ENCODE measurements at regions not wholly inside any gene's neighbourhood (a gene's known extent, or its start where the extent isn't known, plus 50 kb on each side); places are given as distances from the start of the nearest gene placed in this dataset.
"Not testable (repeated sequence)": the region's sequence is repeated elsewhere in the genome, so short reads cannot be mapped to it uniquely, and the experiment has no call there.

GRCh38 chr6:3672339-3672738, 79.2 kb downstream of the PXDC1 start:
- DNase-seq (ENCODE audit: low spot score); H3K4me3 ChIP-seq; H3K9me3 ChIP-seq; H3K36me3 ChIP-seq; H3K4me1 ChIP-seq (ENCODE audit: control insufficient read depth in 1 of 2, low read depth in 2 of 2); H3K27ac ChIP-seq; H3K27me3 ChIP-seq (replicated peaks; ENCODE audit: insufficient read depth); ATAC-seq (ENCODE audit: insufficient number of reproducible peaks, low FRiP score, low read depth): not testable (repeated sequence)

GRCh38 chr6:3671382-3671781, 80.1 kb downstream of the PXDC1 start:
- ATAC-seq (ENCODE audit: insufficient number of reproducible peaks, low FRiP score, low read depth) (no peak), DNase-seq (ENCODE audit: low spot score) (no peak)
- Histone ChIP-seq H3K36me3 (no peaks in the 10 kb centered on the region), H3K4me1 (ENCODE audit: control insufficient read depth in 1 of 2, low read depth in 2 of 2) (no peaks in the 10 kb centered on the region), H3K27ac (no peak overlapping the region), H3K9me3 (peaks cover 8% of the 10 kb centered on the region), H3K27me3 (replicated peaks; ENCODE audit: insufficient read depth) (no peaks in the 10 kb centered on the region), H3K4me3 (no peak overlapping the region)
- TF ChIP-seq CTCF (IDR thresholded peaks at IDR 0.05) = no peak

DNA sequence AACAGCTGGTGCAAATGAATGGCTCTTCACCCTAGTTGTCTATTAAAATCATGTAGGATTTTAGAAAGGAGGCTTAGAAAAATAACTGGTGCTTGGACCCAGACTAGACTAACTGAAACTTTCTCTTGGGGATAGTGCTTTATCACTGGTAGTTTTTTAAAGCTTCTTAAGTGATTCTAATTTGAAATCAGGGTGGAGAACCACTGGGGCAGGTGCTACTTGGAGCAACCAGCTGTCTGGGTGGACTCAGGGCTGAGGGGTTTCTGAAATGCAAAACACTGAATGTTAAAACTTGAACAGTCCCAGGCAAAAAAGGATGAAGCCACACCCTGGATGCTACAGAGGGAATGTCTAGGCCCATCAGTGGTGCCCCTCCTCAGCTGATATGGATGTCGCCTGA, 81.2 kb downstream of the PXDC1 start:
- Histone ChIP-seq H3K36me3 (no peaks in the 10 kb centered on the region), H3K9me3 (peaks cover 8% of the 10 kb centered on the region), H3K4me1 (ENCODE audit: control insufficient read depth in 1 of 2, low read depth in 2 of 2) (no peaks in the 10 kb centered on the region), H3K27me3 (replicated peaks; ENCODE audit: insufficient read depth) (no peaks in the 10 kb centered on the region), H3K4me3 (no peak overlapping the region), H3K27ac (no peak overlapping the region)
- ATAC-seq (ENCODE audit: insufficient number of reproducible peaks, low FRiP score, low read depth) (no peak), DNase-seq (ENCODE audit: low spot score) (no peak)
- no peak for TF ChIP-seq CTCF (IDR thresholded peaks at IDR 0.05)

DNA sequence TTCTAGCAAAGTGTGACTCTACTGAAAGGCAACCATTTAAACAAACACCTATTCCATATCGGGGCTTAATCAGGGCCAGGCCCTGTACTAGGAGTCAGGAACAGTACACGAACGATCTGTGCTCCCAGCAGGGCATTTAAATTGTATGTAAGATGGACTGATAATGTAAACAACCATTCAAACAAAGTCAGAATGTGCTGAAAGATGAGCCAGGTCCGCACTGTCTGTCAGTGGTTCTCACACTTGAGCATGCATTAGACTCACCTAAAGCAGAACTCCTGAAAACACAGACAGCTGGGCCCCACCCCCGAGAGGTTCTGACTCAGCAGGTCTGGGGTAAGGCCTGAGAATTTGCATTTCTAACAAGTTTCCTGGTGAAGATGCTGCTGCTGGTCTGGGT, 81.6 kb downstream of the PXDC1 start:
- H3K4me3 ChIP-seq = no peak overlapping the region
- no peak overlapping the region for H3K27ac ChIP-seq
- no peaks in the 10 kb centered on the region for H3K27me3 ChIP-seq (replicated peaks; ENCODE audit: insufficient read depth)
- H3K9me3 ChIP-seq = peaks cover 8% of the 10 kb centered on the region
- no peak for TF ChIP-seq CTCF (IDR thresholded peaks at IDR 0.05)
- H3K4me1 ChIP-seq (ENCODE audit: control insufficient read depth in 1 of 2, low read depth in 2 of 2) = no peaks in the 10 kb centered on the region
- ATAC-seq (ENCODE audit: insufficient number of reproducible peaks, low FRiP score, low read depth) (no peak), DNase-seq (ENCODE audit: low spot score) (no peak)
- H3K36me3 ChIP-seq = no peaks in the 10 kb centered on the region

DNA sequence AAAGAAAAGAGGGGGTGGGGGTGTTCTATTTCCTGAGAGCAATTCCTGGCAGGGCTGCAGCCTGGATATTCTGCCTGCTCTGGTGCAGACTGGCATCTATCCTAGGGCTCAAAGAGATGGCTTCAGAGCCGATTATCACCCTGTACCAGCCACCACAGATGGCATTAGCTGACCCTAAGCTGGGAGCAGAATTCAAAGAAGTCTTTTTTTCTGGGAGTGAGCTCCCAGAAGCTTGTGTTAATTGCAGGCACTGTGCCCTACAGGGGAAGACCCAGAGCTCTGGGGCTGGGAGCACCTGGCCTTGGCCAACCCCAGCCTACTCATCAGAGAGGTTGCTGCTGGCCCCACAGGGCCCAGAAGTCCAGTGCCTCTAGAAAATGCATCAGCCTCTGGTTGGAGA, 85.9 kb downstream of the PXDC1 start:
- H3K4me3 ChIP-seq = no peak overlapping the region
- H3K9me3 ChIP-seq = peaks cover 5% of the 10 kb centered on the region
- no peaks in the 10 kb centered on the region for H3K27me3 ChIP-seq (replicated peaks; ENCODE audit: insufficient read depth)
- no peak for ATAC-seq (ENCODE audit: insufficient number of reproducible peaks, low FRiP score, low read depth)
- no peak for TF ChIP-seq CTCF (IDR thresholded peaks at IDR 0.05)
- no peaks in the 10 kb centered on the region for H3K36me3 ChIP-seq
- H3K27ac ChIP-seq = no peak overlapping the region
- no peaks in the 10 kb centered on the region for H3K4me1 ChIP-seq (ENCODE audit: control insufficient read depth in 1 of 2, low read depth in 2 of 2)
- DNase-seq (ENCODE audit: low spot score) = no peak

DNA sequence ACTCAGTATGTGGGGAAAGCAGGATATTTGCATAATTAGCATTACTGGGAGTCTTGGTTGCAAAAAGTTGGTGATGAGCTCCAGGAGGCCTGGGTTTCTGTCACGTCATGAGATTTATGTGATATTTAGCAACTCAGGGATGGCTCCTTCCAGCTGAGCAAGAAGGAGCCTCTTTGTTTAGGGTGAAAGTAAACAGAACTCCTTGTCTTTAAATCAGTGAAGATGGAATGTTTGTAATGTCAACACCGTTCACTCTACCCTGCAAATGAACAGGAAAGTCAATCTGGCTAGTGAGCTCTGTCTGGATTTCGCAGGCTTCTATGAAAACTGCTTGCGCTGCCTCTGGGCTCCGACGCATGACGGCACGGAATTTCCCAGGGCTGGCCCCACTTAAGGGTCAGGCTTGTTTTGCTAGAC, 86.9 kb downstream of the PXDC1 start:
- Histone ChIP-seq H3K36me3 (no peaks in the 10 kb centered on the region), H3K27ac (no peak overlapping the region), H3K4me3 (no peak overlapping the region), H3K4me1 (ENCODE audit: control insufficient read depth in 1 of 2, low read depth in 2 of 2) (no peaks in the 10 kb centered on the region), H3K9me3 (peaks cover 5% of the 10 kb centered on the region), H3K27me3 (replicated peaks; ENCODE audit: insufficient read depth) (no peaks in the 10 kb centered on the region)
- no peak for TF ChIP-seq CTCF (IDR thresholded peaks at IDR 0.05)
- ATAC-seq (ENCODE audit: insufficient number of reproducible peaks, low FRiP score, low read depth) (no peak), DNase-seq (ENCODE audit: low spot score) (no peak)

Measured in thoracic aorta (tissue), 2 donors.